GM12874 (cell line): ENCODE measurements at regions not wholly inside any gene's neighbourhood (a gene's known extent, or its start where the extent isn't known, plus 50 kb on each side); places are given as distances from the start of the nearest gene placed in this dataset.

ENCODE experiments used
- TF ChIP-seq, protein P1 (sequence below): IDR thresholded peaks from 2 replicates; pipeline ENCODE4 v1.5.1; 2011; ENCODE audit warnings: low read depth, mild to moderate bottlenecking, control low read depth, low read length, moderate library complexity; ENCODE audit not compliant: insufficient read depth

GRCh38 chr1:184221087-184221486 is 165.7 kb upstream of the C1orf21 start:
- TF ChIP-seq, protein P1, sequence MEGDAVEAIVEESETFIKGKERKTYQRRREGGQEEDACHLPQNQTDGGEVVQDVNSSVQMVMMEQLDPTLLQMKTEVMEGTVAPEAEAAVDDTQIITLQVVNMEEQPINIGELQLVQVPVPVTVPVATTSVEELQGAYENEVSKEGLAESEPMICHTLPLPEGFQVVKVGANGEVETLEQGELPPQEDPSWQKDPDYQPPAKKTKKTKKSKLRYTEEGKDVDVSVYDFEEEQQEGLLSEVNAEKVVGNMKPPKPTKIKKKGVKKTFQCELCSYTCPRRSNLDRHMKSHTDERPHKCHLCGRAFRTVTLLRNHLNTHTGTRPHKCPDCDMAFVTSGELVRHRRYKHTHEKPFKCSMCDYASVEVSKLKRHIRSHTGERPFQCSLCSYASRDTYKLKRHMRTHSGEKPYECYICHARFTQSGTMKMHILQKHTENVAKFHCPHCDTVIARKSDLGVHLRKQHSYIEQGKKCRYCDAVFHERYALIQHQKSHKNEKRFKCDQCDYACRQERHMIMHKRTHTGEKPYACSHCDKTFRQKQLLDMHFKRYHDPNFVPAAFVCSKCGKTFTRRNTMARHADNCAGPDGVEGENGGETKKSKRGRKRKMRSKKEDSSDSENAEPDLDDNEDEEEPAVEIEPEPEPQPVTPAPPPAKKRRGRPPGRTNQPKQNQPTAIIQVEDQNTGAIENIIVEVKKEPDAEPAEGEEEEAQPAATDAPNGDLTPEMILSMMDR, result no peak

DNA sequence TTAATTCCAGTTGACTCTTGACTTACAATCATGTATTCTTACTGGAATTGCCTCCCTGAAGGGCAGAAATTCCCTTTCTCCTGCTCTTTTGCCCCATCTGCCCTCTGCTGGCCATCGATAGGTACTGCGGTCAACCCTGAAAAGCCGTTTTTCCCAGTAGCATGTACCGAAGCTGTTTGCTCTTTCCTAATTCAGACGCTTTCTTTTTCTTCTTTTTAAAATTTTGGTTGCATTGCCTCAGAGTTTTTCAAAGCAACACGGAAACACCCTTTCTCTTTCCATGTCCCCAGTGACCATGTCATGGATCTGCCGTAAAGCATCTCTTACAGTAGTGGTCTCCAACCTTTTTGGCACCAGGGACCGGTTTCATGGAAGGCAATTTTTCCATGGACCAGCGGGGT is 164.2 kb upstream of the C1orf21 start:
- TF ChIP-seq, protein P1, result peak; percentile 88

GRCh38 chr1:184223216-184223615 is 163.6 kb upstream of the C1orf21 start:
- TF ChIP-seq, protein P1, result no peak

GRCh38 chr1:184225283-184226099 is 161.3 kb upstream of the C1orf21 start:
- TF ChIP-seq, protein P1, result no peak

GRCh38 chr1:184226100-184226487 is 160.7 kb upstream of the C1orf21 start:
- TF ChIP-seq, protein P1, result no peak

DNA sequence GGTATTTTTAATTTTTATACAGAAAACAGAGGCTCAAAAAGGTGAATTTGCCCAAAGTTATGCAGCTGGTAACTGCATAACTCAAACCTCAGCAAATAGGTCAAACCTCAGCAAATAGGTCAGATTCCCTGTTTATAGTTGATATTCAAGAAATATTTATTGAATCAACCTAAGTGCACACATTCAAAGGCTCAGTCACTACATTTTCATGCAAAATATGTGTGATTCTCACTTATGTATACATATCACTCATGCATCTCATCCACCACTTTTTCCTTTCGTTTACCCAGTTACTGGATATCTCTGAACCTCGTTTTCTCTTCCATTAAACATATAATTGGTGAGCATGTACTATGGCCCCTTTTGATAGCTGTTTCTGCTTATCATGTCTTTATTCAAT is 158.3 kb upstream of the C1orf21 start:
- TF ChIP-seq, protein P1, result no peak

DNA sequence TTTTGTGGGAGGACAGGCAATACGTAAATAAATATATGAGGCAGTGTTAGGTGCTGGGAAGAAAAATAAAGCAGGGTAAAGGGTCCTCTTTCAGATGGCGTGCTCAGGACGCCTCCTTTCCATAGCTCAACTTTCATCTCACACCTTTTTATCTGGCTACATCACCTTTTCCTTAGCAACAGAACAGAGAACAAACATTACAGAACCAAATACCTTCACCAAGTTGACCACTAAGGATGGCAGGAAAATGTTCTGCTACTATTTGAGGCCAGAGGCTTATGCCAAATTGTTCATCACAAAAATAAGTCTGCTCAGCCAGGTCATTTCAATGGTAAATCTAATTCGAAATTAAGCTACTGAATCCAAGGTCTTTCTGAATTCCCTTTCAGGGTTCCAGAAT is 149.2 kb upstream of the C1orf21 start:
- TF ChIP-seq, protein P1, result no peak
